Osteoblast (primary cell): ENCODE measurements at regions not wholly inside any gene's neighbourhood (a gene's known extent, or its start where the extent isn't known, plus 50 kb on each side); places are given as distances from the start of the nearest gene placed in this dataset.

Source experiments
- DNase-seq: peaks from one replicate; pipeline ENCODE4 v3.0.0; 2011; ENCODE audit warnings: low spot score, mixed read lengths; ENCODE audit not compliant: insufficient read length; ENCODE audit errors: missing footprints
- H2AFZ ChIP-seq: 2 replicates; pipeline ENCODE4 v1.6.0; 2011; ENCODE audit warnings: mild to moderate bottlenecking, low read length
- H3K27ac ChIP-seq: 2 replicates; pipeline ENCODE4 v1.5.1; 2011; ENCODE audit warnings: mild to moderate bottlenecking, low read depth, low read length, moderate library complexity
- H3K27me3 ChIP-seq: 2 replicates; pipeline ENCODE4 v1.6.0; 2012; ENCODE audit warnings: mild to moderate bottlenecking, control low read depth, inconsistent platforms, low read length, moderate library complexity; ENCODE audit not compliant: insufficient read depth
- H3K36me3 ChIP-seq: 2 replicates; pipeline ENCODE4 v1.5.1; 2011; ENCODE audit warnings: mild to moderate bottlenecking, low read length, control low read depth, moderate library complexity; ENCODE audit not compliant: insufficient read depth
- H3K4me1 ChIP-seq: 2 replicates; pipeline ENCODE4 v1.5.1; 2011; ENCODE audit warnings: mild to moderate bottlenecking, low read length, control low read depth, moderate library complexity; ENCODE audit not compliant: insufficient read depth
- H3K4me2 ChIP-seq: 2 replicates; pipeline ENCODE4 v1.6.0; 2011; ENCODE audit warnings: mild to moderate bottlenecking, low read length; ENCODE audit not compliant: insufficient read depth
- H3K4me3 ChIP-seq: fragments of 200-600 bp; sonication (generic); 3 replicates; pipeline ENCODE4 v1.5.1; 2012; ENCODE audit warnings: mild to moderate bottlenecking, low read length, inconsistent platforms; ENCODE audit not compliant: insufficient read depth
- H3K79me2 ChIP-seq: 2 replicates; pipeline ENCODE4 v1.6.0; 2012; ENCODE audit warnings: mild to moderate bottlenecking, low read length, control low read depth, inconsistent platforms; ENCODE audit not compliant: insufficient read depth
- H3K9me3 ChIP-seq: 2 replicates; pipeline ENCODE4 v1.5.1; 2011; ENCODE audit warnings: low read depth, low read length, control low read depth
- H4K20me1 ChIP-seq: 2 replicates; pipeline ENCODE4 v1.6.0; 2012; ENCODE audit warnings: mild to moderate bottlenecking, low read length, control low read depth; ENCODE audit not compliant: insufficient read depth
- CTCF ChIP-seq: IDR thresholded peaks from 2 replicates; pipeline ENCODE4 v1.5.1; 2011; ENCODE audit warnings: mild to moderate bottlenecking, low read depth, low read length, moderate library complexity; ENCODE audit errors: extremely low read depth

GRCh38 chr3:8094415-8094814 lies 407.2 kb upstream of the LMCD1 start:
- no peak overlapping the region for H2AFZ ChIP-seq
- no peak for TF ChIP-seq CTCF

GRCh38 chr3:8095724-8096123 lies 405.9 kb upstream of the LMCD1 start:
- Histone ChIP-seq H4K20me1 (no peaks in the 10 kb centered on the region), H3K27me3 (no peaks in the 10 kb centered on the region), H3K27ac (no peak overlapping the region), H3K4me3 (no peak overlapping the region), H3K9me3 (no peaks in the 10 kb centered on the region), H3K79me2 (no peaks in the 10 kb centered on the region), H3K36me3 (no peaks in the 10 kb centered on the region), H2AFZ (no peak overlapping the region), H3K4me1 (no peaks in the 10 kb centered on the region), H3K4me2 (no peak overlapping the region)
- DNase-seq = no peak
- no peak for TF ChIP-seq CTCF

More at GRCh38 chr3:8094415-8094814, 407.2 kb upstream of the LMCD1 start:
- Histone ChIP-seq H3K27ac (no peak overlapping the region), H3K4me1 (no peaks in the 10 kb centered on the region), H3K27me3 (no peaks in the 10 kb centered on the region), H3K36me3 (no peaks in the 10 kb centered on the region), H4K20me1 (no peaks in the 10 kb centered on the region), H3K9me3 (no peaks in the 10 kb centered on the region), H3K4me3 (no peak overlapping the region), H3K4me2 (no peak overlapping the region), H3K79me2 (no peaks in the 10 kb centered on the region)
- DNase-seq = no peak

GRCh38 chr3:8097690-8098089 lies 403.9 kb upstream of the LMCD1 start:
- no peak overlapping the region for H3K4me2 ChIP-seq
- H2AFZ ChIP-seq = no peak overlapping the region
- H3K36me3 ChIP-seq = no peaks in the 10 kb centered on the region
- no peaks in the 10 kb centered on the region for H3K9me3 ChIP-seq
- no peaks in the 10 kb centered on the region for H3K79me2 ChIP-seq
- H4K20me1 ChIP-seq = no peaks in the 10 kb centered on the region
- H3K4me1 ChIP-seq = no peaks in the 10 kb centered on the region
- H3K27me3 ChIP-seq = no peaks in the 10 kb centered on the region
- no peak for DNase-seq
- TF ChIP-seq CTCF = no peak
- H3K27ac ChIP-seq = no peak overlapping the region
- H3K4me3 ChIP-seq = no peak overlapping the region

GRCh38 chr3:8103954-8104353 lies 397.7 kb upstream of the LMCD1 start:
- Histone ChIP-seq H3K4me1 (no peaks in the 10 kb centered on the region), H3K79me2 (no peaks in the 10 kb centered on the region), H3K27me3 (no peaks in the 10 kb centered on the region), H2AFZ (no peak overlapping the region), H3K9me3 (no peaks in the 10 kb centered on the region), H3K4me3 (no peak overlapping the region), H3K36me3 (no peaks in the 10 kb centered on the region), H3K27ac (no peak overlapping the region), H3K4me2 (no peak overlapping the region), H4K20me1 (no peaks in the 10 kb centered on the region)
- TF ChIP-seq CTCF = no peak
- no peak for DNase-seq
